Hepatocyte (in vitro differentiated cells): ENCODE measurements at regions not wholly inside any gene's neighbourhood (a gene's known extent, or its start where the extent isn't known, plus 50 kb on each side); places are given as distances from the start of the nearest gene placed in this dataset.

ENCODE experiments used
- DNase-seq: peaks from one replicate; pipeline ENCODE4 v3.0.0-alpha.2; 2016; ENCODE audit warnings: low spot score
- H2AFZ ChIP-seq: fragments of 200-600 bp; sonication (generic); 2 replicates; pipeline ENCODE4 v1.6.0; 2016; ENCODE audit warnings: antibody characterized with exemption, mild to moderate bottlenecking
- H3K27ac ChIP-seq: fragments of 200-600 bp; sonication (generic); 2 replicates; pipeline ENCODE4 v1.5.1; 2016; ENCODE audit warnings: mild to moderate bottlenecking
- H3K27me3 ChIP-seq: fragments of 200-600 bp; sonication (generic); 2 replicates; pipeline ENCODE4 v1.6.1; 2016
- H3K36me3 ChIP-seq: fragments of 200-600 bp; sonication (generic); replicated peaks from 2 replicates; pipeline ENCODE4 v1.5.1; 2016; ENCODE audit warnings: low read depth; ENCODE audit not compliant: insufficient read depth
- H3K4me1 ChIP-seq: fragments of 200-600 bp; sonication (generic); 2 replicates; pipeline ENCODE4 v1.5.1; 2016; ENCODE audit warnings: mild to moderate bottlenecking, moderate library complexity; ENCODE audit not compliant: insufficient read depth
- H3K4me2 ChIP-seq: fragments of 200-600 bp; sonication (generic); 2 replicates; pipeline ENCODE4 v1.6.0; 2016
- H3K4me3 ChIP-seq: fragments of 200-600 bp; sonication (generic); 2 replicates; pipeline ENCODE4 v1.5.1; 2016; ENCODE audit warnings: mild to moderate bottlenecking
- H3K79me2 ChIP-seq: fragments of 200-600 bp; sonication (generic); 2 replicates; pipeline ENCODE4 v1.6.0; 2017; ENCODE audit warnings: mild to moderate bottlenecking
- H3K9me2 ChIP-seq: fragments of 200-600 bp; sonication (generic); replicated peaks from 2 replicates; pipeline ENCODE4 v1.6.0; 2017; ENCODE audit warnings: mild to moderate bottlenecking; ENCODE audit not compliant: insufficient read depth
- H3K9me3 ChIP-seq: fragments of 200-600 bp; sonication (generic); 2 replicates; pipeline ENCODE4 v1.5.1; 2016; ENCODE audit warnings: low read depth, mild to moderate bottlenecking
- H4K20me1 ChIP-seq: fragments of 200-600 bp; sonication (generic); 2 replicates; pipeline ENCODE4 v1.6.0; 2016; ENCODE audit warnings: mild to moderate bottlenecking; ENCODE audit not compliant: insufficient read depth, poor library complexity, severe bottlenecking
- EZH2 ChIP-seq: fragments of 200-600 bp; sonication (generic); IDR thresholded peaks from 2 replicates; pipeline ENCODE4 v1.6.1; 2016; ENCODE audit warnings: antibody characterized with exemption, mild to moderate bottlenecking, borderline replicate concordance
- EZH2phosphoT487 ChIP-seq: fragments of 200-600 bp; sonication (generic); IDR thresholded peaks from one replicate; pipeline ENCODE4 v1.6.1; 2018; ENCODE audit warnings: antibody characterized with exemption, mild to moderate bottlenecking, low read depth, moderate library complexity; ENCODE audit not compliant: unreplicated experiment, severe bottlenecking
- WGBS: methylation state at CpG from one replicate; pipeline ENCODE4 v1.1.6; 2016; ENCODE audit warnings: low lambda C conversion rate; ENCODE audit errors: missing lambda C conversion rate; 5-methylcytosine and 5-hydroxymethylcytosine counted together
- TF ChIP-seq, protein P1 (sequence below): fragments of 200-600 bp; sonication (generic); IDR thresholded peaks from 2 replicates; pipeline ENCODE4 v1.5.1; 2016; ENCODE audit warnings: antibody characterized with exemption, mild to moderate bottlenecking; ENCODE audit not compliant: poor library complexity

- WGBS = 69% methylated on average over 2 of the region's 2 CpGs
- no peak overlapping the region for H3K4me3 ChIP-seq
- no peak overlapping the region for H2AFZ ChIP-seq
- H3K9me3 ChIP-seq = no peaks in the 10 kb centered on the region
- DNase-seq = no peak
- H3K27me3 ChIP-seq = no peaks in the 10 kb centered on the region
- TF ChIP-seq, protein P1, sequence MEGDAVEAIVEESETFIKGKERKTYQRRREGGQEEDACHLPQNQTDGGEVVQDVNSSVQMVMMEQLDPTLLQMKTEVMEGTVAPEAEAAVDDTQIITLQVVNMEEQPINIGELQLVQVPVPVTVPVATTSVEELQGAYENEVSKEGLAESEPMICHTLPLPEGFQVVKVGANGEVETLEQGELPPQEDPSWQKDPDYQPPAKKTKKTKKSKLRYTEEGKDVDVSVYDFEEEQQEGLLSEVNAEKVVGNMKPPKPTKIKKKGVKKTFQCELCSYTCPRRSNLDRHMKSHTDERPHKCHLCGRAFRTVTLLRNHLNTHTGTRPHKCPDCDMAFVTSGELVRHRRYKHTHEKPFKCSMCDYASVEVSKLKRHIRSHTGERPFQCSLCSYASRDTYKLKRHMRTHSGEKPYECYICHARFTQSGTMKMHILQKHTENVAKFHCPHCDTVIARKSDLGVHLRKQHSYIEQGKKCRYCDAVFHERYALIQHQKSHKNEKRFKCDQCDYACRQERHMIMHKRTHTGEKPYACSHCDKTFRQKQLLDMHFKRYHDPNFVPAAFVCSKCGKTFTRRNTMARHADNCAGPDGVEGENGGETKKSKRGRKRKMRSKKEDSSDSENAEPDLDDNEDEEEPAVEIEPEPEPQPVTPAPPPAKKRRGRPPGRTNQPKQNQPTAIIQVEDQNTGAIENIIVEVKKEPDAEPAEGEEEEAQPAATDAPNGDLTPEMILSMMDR = no peak
- TF ChIP-seq EZH2 (no peak), EZH2phosphoT487 (no peak)
- H3K4me2 ChIP-seq = no peak overlapping the region
- H3K79me2 ChIP-seq = no peaks in the 10 kb centered on the region
- H4K20me1 ChIP-seq = no peaks in the 10 kb centered on the region
- H3K9me2 ChIP-seq = no peaks in the 10 kb centered on the region
- no peaks in the 10 kb centered on the region for H3K4me1 ChIP-seq
- no peak overlapping the region for H3K27ac ChIP-seq
- no peaks in the 10 kb centered on the region for H3K36me3 ChIP-seq
These were observed 355.8 kb downstream of the GPATCH2 start for GRCh38 chr1:217274927-217275654.

GRCh38 chr1:217274416-217274815, 356.5 kb downstream of the GPATCH2 start:
- no peaks in the 10 kb centered on the region for H4K20me1 ChIP-seq
- no peak overlapping the region for H2AFZ ChIP-seq

DNA sequence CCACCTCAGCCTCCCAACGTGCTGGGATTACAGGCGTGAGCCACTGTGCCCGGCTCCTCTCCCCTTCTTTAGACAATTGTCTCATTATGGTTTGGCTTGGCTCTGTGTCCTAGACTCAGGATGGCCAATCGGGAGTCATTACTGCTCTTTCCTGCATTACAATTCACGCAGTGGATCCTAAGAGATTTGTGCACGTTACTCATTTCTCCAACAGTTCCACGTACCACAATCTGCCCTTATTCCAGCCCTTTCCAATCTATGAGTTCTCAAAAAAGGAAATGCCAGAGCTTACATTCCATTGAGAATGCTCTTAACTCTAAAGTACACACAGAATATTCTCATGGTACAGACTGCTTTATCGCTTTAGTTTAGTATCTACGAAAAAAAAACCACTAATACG, 357.0 kb downstream of the GPATCH2 start:
- H3K4me1 ChIP-seq = no peaks in the 10 kb centered on the region
- H3K27ac ChIP-seq = no peak overlapping the region
- no peaks in the 10 kb centered on the region for H4K20me1 ChIP-seq
- H3K36me3 ChIP-seq = no peaks in the 10 kb centered on the region
- DNase-seq = no peak
- no peaks in the 10 kb centered on the region for H3K9me3 ChIP-seq
- no peak overlapping the region for H3K4me2 ChIP-seq
- H2AFZ ChIP-seq = no peak overlapping the region
- no peaks in the 10 kb centered on the region for H3K79me2 ChIP-seq
- H3K9me2 ChIP-seq = no peaks in the 10 kb centered on the region
- TF ChIP-seq, protein P1 = no peak
- TF ChIP-seq EZH2phosphoT487 (no peak), EZH2 (no peak)
- no peaks in the 10 kb centered on the region for H3K27me3 ChIP-seq
- 91% methylated on average over 10 of the region's 10 CpGs for WGBS
- H3K4me3 ChIP-seq = no peak overlapping the region

More at GRCh38 chr1:217274416-217274815, 356.5 kb downstream of the GPATCH2 start:
- TF ChIP-seq EZH2 = no peak
- no peak for TF ChIP-seq EZH2phosphoT487
- TF ChIP-seq, protein P1 = no peak
- Histone ChIP-seq H3K79me2 (no peaks in the 10 kb centered on the region), H3K9me3 (no peaks in the 10 kb centered on the region), H3K27me3 (no peaks in the 10 kb centered on the region), H3K9me2 (no peaks in the 10 kb centered on the region), H3K4me1 (no peaks in the 10 kb centered on the region), H3K4me2 (no peak overlapping the region), H3K4me3 (no peak overlapping the region), H3K36me3 (no peaks in the 10 kb centered on the region), H3K27ac (no peak overlapping the region)
- no peak for DNase-seq

DNA sequence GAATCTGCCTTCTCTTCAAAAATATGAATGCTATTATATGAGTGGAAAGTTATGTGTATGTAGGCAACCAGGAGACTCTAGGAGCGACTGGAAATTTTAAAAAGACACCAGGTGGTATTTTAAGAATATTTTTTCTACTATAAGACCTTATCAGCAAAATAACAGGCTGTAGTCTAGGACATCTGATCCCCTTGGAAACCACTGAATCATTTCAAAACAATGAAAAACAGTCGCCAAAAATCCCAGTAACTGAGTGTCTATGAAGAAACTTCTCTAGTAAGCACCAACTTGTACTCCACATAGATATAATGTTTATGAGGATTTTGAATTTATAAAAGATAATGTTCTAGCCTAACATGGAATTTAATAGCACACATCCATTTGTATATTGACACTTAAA, 358.5 kb downstream of the GPATCH2 start:
- no peak overlapping the region for H3K4me2 ChIP-seq
- H3K4me3 ChIP-seq = no peak overlapping the region
- H3K27me3 ChIP-seq = no peaks in the 10 kb centered on the region
- H2AFZ ChIP-seq = no peak overlapping the region
- H3K9me2 ChIP-seq = no peaks in the 10 kb centered on the region
- WGBS = 80% methylated on average over 2 of the region's 2 CpGs
- TF ChIP-seq EZH2 (no peak), EZH2phosphoT487 (no peak)
- TF ChIP-seq, protein P1 = no peak
- no peaks in the 10 kb centered on the region for H4K20me1 ChIP-seq
- no peaks in the 10 kb centered on the region for H3K4me1 ChIP-seq
- no peaks in the 10 kb centered on the region for H3K9me3 ChIP-seq
- H3K79me2 ChIP-seq = no peaks in the 10 kb centered on the region
- DNase-seq = no peak
- H3K36me3 ChIP-seq = no peaks in the 10 kb centered on the region
- H3K27ac ChIP-seq = no peak overlapping the region
